DOHH2 (cell line): ENCODE measurements at regions not wholly inside any gene's neighbourhood (a gene's known extent, or its start where the extent isn't known, plus 50 kb on each side); places are given as distances from the start of the nearest gene placed in this dataset.

Experiments used
- CTCF ChIP-seq: fragments of 200-600 bp; sonication (generic); IDR thresholded peaks from one replicate; pipeline ENCODE4 v1.5.1; 2014; ENCODE audit warnings: antibody characterized with exemption, mild to moderate bottlenecking, low read depth, low read length; ENCODE audit not compliant: poor library complexity, severe bottlenecking
- EZH2phosphoT487 ChIP-seq: fragments of 200-600 bp; sonication (generic); IDR thresholded peaks from 2 replicates; pipeline ENCODE4 v1.6.1; 2017; ENCODE audit warnings: borderline replicate concordance, mild to moderate bottlenecking, antibody characterized with exemption, low read length, moderate library complexity, mixed read lengths

GRCh38 chr1:235012436-235013210 is 116.0 kb downstream of the TOMM20 start:
- TF ChIP-seq CTCF (no peak), EZH2phosphoT487 (no peak)
